ENCODE measurements at regions not wholly inside any gene's neighbourhood (a gene's known extent, or its start where the extent isn't known, plus 50 kb on each side); places are given as distances from the start of the nearest gene placed in this dataset.

- H3K9me3 ChIP-seq (ENCODE audit: low read length), result no peaks in the 10 kb centered on the region
- intact Hi-C loops (cut with micrococcal nuclease), result no loop called here
- no peak overlapping the region for H3K27ac ChIP-seq (ENCODE audit: low read length)
- no TSS peak for BruUV-seq (replicated peaks)
- no peaks in the 10 kb centered on the region for H3K79me2 ChIP-seq (ENCODE audit: low read length)
- ChIA-PET CTCF (no interaction called here), POLR2A (ENCODE audit: unreplicated experiment) (no interaction called here)
- no peaks in the 10 kb centered on the region for H3K9me2 ChIP-seq (replicated peaks; ENCODE audit: low read length)
- H3K36me3 ChIP-seq (ENCODE audit: low read depth, low read length), result no peaks in the 10 kb centered on the region
- H4K20me1 ChIP-seq (ENCODE audit: low read length), result no peaks in the 10 kb centered on the region
- no peak overlapping the region for H3K4me3 ChIP-seq (ENCODE audit: low read length)
- no peaks in the 10 kb centered on the region for H3K4me1 ChIP-seq (ENCODE audit: insufficient read depth, low read length)
- no peak overlapping the region for H3K9ac ChIP-seq (ENCODE audit: low read length)
- ATAC-seq (no peak), DNase-seq (no peak)
- H3K4me2 ChIP-seq (ENCODE audit: low read length), result no peak overlapping the region
- H3K27me3 ChIP-seq (ENCODE audit: low read length), result peaks cover 65% of the 10 kb centered on the region
- H3F3A ChIP-seq (ENCODE audit: low read length, unreplicated experiment), result no peaks in the 10 kb centered on the region
- no peak overlapping the region for H2AFZ ChIP-seq (ENCODE audit: low read length)
- TF ChIP-seq EZH2 (IDR thresholded peaks at IDR 0.05; ENCODE audit: low read length, unreplicated experiment) (no peak), EZH2phosphoT487 (IDR thresholded peaks at IDR 0.05; ENCODE audit: borderline replicate concordance, low read length) (no peak)
- TF ChIP-seq, protein P1, sequence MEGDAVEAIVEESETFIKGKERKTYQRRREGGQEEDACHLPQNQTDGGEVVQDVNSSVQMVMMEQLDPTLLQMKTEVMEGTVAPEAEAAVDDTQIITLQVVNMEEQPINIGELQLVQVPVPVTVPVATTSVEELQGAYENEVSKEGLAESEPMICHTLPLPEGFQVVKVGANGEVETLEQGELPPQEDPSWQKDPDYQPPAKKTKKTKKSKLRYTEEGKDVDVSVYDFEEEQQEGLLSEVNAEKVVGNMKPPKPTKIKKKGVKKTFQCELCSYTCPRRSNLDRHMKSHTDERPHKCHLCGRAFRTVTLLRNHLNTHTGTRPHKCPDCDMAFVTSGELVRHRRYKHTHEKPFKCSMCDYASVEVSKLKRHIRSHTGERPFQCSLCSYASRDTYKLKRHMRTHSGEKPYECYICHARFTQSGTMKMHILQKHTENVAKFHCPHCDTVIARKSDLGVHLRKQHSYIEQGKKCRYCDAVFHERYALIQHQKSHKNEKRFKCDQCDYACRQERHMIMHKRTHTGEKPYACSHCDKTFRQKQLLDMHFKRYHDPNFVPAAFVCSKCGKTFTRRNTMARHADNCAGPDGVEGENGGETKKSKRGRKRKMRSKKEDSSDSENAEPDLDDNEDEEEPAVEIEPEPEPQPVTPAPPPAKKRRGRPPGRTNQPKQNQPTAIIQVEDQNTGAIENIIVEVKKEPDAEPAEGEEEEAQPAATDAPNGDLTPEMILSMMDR (conservative IDR thresholded peaks at IDR 0.05; ENCODE audit: low read depth, low read length), result no peak
These were observed 185.3 kb downstream of the KIT start for GRCh38 chr4:54843106-54843505.

DNA sequence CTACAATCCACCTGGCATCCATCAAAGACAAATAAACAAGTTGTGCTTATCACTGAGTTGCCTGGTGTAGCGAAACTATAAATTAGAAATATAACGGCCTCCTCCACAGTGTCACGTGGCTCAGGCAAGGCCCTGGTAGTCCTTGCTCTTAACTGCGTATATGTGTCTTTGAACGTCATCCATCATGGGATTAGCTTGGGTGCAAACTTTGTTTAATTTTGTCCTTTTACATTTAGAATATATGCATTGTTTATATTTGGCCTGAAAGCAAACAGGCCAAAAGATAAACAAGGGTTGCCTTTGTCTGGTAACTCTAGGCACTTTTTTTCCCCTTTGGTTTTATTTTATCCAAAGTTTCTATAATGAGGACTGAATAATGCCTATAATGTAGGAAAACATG, 184.9 kb downstream of the KIT start:
- Histone ChIP-seq H2AFZ (ENCODE audit: low read length) (no peak overlapping the region), H3K27me3 (ENCODE audit: low read length) (peaks cover 65% of the 10 kb centered on the region), H3K9ac (ENCODE audit: low read length) (no peak overlapping the region), H3K9me3 (ENCODE audit: low read length) (no peaks in the 10 kb centered on the region), H3K4me2 (ENCODE audit: low read length) (no peak overlapping the region), H3K9me2 (replicated peaks; ENCODE audit: low read length) (no peaks in the 10 kb centered on the region), H4K20me1 (ENCODE audit: low read length) (no peaks in the 10 kb centered on the region), H3K27ac (ENCODE audit: low read length) (no peak overlapping the region), H3K36me3 (ENCODE audit: low read depth, low read length) (no peaks in the 10 kb centered on the region), H3K4me3 (ENCODE audit: low read length) (no peak overlapping the region), H3F3A (ENCODE audit: low read length, unreplicated experiment) (no peaks in the 10 kb centered on the region), H3K4me1 (ENCODE audit: insufficient read depth, low read length) (no peaks in the 10 kb centered on the region), H3K79me2 (ENCODE audit: low read length) (no peaks in the 10 kb centered on the region)
- intact Hi-C loops (cut with micrococcal nuclease), result no loop called here
- POLR2A ChIA-PET (ENCODE audit: unreplicated experiment), result no interaction called here
- no peak for ATAC-seq
- CTCF ChIA-PET, result no interaction called here
- no TSS peak for BruUV-seq (replicated peaks)
- no peak for TF ChIP-seq EZH2 (IDR thresholded peaks at IDR 0.05; ENCODE audit: low read length, unreplicated experiment)
- no peak for TF ChIP-seq EZH2phosphoT487 (IDR thresholded peaks at IDR 0.05; ENCODE audit: borderline replicate concordance, low read length)
- TF ChIP-seq, protein P1 (conservative IDR thresholded peaks at IDR 0.05; ENCODE audit: low read depth, low read length), result no peak
- no peak for DNase-seq

DNA sequence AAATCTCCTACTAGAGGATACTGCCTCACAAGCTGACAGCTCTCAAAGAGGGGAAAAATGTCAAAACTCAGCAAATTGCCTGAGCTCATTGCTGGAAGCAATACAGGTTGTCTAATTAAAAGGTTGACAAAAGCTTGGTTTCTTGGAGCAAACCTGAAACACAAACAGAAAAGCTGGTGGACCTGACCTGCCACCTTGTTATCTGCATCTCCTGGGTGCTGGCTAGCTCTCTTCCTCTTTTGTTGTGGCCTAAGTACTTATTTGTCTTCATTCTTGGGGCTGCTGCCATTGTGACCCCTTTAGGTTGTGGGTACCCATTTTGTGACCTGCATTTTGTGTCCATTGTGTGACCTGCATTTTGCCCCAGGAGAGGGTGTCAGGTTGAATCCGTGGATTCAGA, 184.5 kb downstream of the KIT start:
- H2AFZ ChIP-seq (ENCODE audit: low read length), result no peak overlapping the region
- H3K79me2 ChIP-seq (ENCODE audit: low read length), result no peaks in the 10 kb centered on the region
- H3K36me3 ChIP-seq (ENCODE audit: low read depth, low read length), result no peaks in the 10 kb centered on the region
- no peaks in the 10 kb centered on the region for H4K20me1 ChIP-seq (ENCODE audit: low read length)
- CTCF ChIA-PET, result no interaction called here
- TF ChIP-seq EZH2 (IDR thresholded peaks at IDR 0.05; ENCODE audit: low read length, unreplicated experiment), result no peak
- TF ChIP-seq, protein P1 (conservative IDR thresholded peaks at IDR 0.05; ENCODE audit: low read depth, low read length), result no peak
- TF ChIP-seq EZH2phosphoT487 (IDR thresholded peaks at IDR 0.05; ENCODE audit: borderline replicate concordance, low read length), result no peak
- H3K9me2 ChIP-seq (replicated peaks; ENCODE audit: low read length), result no peaks in the 10 kb centered on the region
- H3K4me3 ChIP-seq (ENCODE audit: low read length), result no peak overlapping the region
- intact Hi-C loops (cut with micrococcal nuclease), result no loop called here
- POLR2A ChIA-PET (ENCODE audit: unreplicated experiment), result no interaction called here
- no peak overlapping the region for H3K4me2 ChIP-seq (ENCODE audit: low read length)
- no peaks in the 10 kb centered on the region for H3K9me3 ChIP-seq (ENCODE audit: low read length)
- ATAC-seq (no peak), DNase-seq (no peak)
- no peak overlapping the region for H3K9ac ChIP-seq (ENCODE audit: low read length)
- H3K4me1 ChIP-seq (ENCODE audit: insufficient read depth, low read length), result no peaks in the 10 kb centered on the region
- no TSS peak for BruUV-seq (replicated peaks)
- no peaks in the 10 kb centered on the region for H3F3A ChIP-seq (ENCODE audit: low read length, unreplicated experiment)
- H3K27me3 ChIP-seq (ENCODE audit: low read length), result peaks cover 65% of the 10 kb centered on the region
- H3K27ac ChIP-seq (ENCODE audit: low read length), result no peak overlapping the region

All from PC-3 (cell line).